ENCODE measurements at regions not wholly inside any gene's neighbourhood (a gene's known extent, or its start where the extent isn't known, plus 50 kb on each side); places are given as distances from the start of the nearest gene placed in this dataset.
A peak's percentile ranks its signal among the peaks of the same experiment; 100 is the strongest.

DNA sequence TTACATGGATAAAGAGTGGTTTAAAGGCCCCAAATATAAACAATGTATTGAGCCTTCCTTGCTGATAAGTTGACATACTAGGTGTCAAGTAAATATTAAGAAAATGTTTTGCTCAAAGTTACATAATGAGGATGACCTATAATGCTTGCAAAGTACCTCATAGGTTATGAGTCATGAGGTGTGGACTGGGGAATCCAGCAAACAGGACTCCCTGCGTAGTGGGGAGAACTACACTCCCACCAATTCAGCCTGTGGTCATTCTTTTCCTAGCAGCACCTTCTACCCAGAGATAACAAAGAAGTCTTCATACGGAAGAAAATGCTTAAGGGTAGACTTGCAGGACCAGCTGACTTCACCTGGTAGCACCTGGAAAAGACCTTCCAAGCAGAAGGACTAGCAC lies 418.9 kb upstream of the CPEB2 start:
- Histone ChIP-seq H3K23me2 (ENCODE audit: low read depth, low read length) (no peaks in the 10 kb centered on the region), H3K23ac (ENCODE audit: insufficient read length) (no peak overlapping the region), H3K14ac (ENCODE audit: insufficient read length) (no peak overlapping the region), H2BK12ac (ENCODE audit: low read depth, low read length) (no peak overlapping the region), H2BK15ac (ENCODE audit: low read length) (no peak overlapping the region), H3K4me2 (ENCODE audit: insufficient read depth in 1 of 2, low read depth in 2 of 2, low read length in 2 of 2) (no peak overlapping the region), H4K91ac (replicated peaks; ENCODE audit: insufficient read length, low read length) (no peak overlapping the region), H3K27me3 (replicated peaks in 1 of 4; ENCODE audit: control insufficient read depth in 3 of 4, extremely low read depth in 1 of 4, insufficient read depth in 3 of 4, low read length in 3 of 4) (no peaks in the 10 kb centered on the region), H3K4me3 (ENCODE audit: extremely low read depth in 1 of 4, insufficient read depth in 2 of 4, low read depth in 3 of 4, low read length in 4 of 4) (no peak overlapping the region), H3K27ac (ENCODE audit: low read depth, low read length) (no peak overlapping the region), H3K4ac (replicated peaks; ENCODE audit: insufficient read length, low read depth, low read length) (no peak overlapping the region), H2AK5ac (ENCODE audit: low read depth, low read length) (no peak overlapping the region), H3K4me1 (replicated peaks in 1 of 4; ENCODE audit: control insufficient read depth in 3 of 4, insufficient read depth in 4 of 4, low read length in 3 of 4) (no peaks in the 10 kb centered on the region), H2AFZ (ENCODE audit: low read length) (0 out of 2 replicates have a peak overlapping the region, but pooled peaks have one; percentile 8), H2BK20ac (ENCODE audit: low read length) (no peak overlapping the region), H3K9me3 (ENCODE audit: insufficient read depth in 2 of 2, low read depth in 1 of 2, low read length in 1 of 2) (no peaks in the 10 kb centered on the region), H4K5ac (ENCODE audit: insufficient read length, low read depth, low read length) (no peak overlapping the region), H4K8ac (ENCODE audit: extremely low read depth, insufficient read depth, low read length) (no peak overlapping the region), H3K79me2 (ENCODE audit: control insufficient read depth in 1 of 2, insufficient read depth in 2 of 2, low read length in 2 of 2) (no peaks in the 10 kb centered on the region), H2BK5ac (ENCODE audit: low read depth, low read length) (no peak overlapping the region), H3K36me3 (ENCODE audit: control insufficient read depth in 2 of 4, insufficient read depth in 4 of 4, low read length in 3 of 4) (no peaks in the 10 kb centered on the region), H3K56ac (replicated peaks; ENCODE audit: insufficient read length, low read depth, low read length) (no peak overlapping the region), H3K9ac (replicated peaks in 1 of 4; ENCODE audit: extremely low read depth in 1 of 4, low read depth in 3 of 4, low read length in 3 of 4) (no peak overlapping the region), H3K18ac (ENCODE audit: extremely low read depth, low read length) (no peak overlapping the region), H2BK120ac (replicated peaks; ENCODE audit: low read depth, low read length) (no peak overlapping the region), H4K20me1 (replicated peaks in 1 of 2; ENCODE audit: control insufficient read depth in 1 of 2, insufficient read depth in 2 of 2, low read length in 2 of 2) (no peaks in the 10 kb centered on the region), H3K79me1 (ENCODE audit: low read depth, low read length) (no peaks in the 10 kb centered on the region)
- 94% methylated on average over 2 of the region's 2 CpGs; no CpG with 5 or more reads in 1 of the 2 experiments for WGBS, 2 experiments (ENCODE audit: extremely low coverage in 1 of 2, insufficient coverage in 1 of 2, insufficient read length in 1 of 2, insufficient replicate concordance in 2 of 2, low coverage in 1 of 2, low lambda C conversion rate in 2 of 2, missing lambda C conversion rate in 1 of 2)
- DNase-seq (ENCODE audit: low read depth in 1 of 2, low spot score in 2 of 2) (no peak), FAIRE-seq (no peak)
- ChIA-PET CTCF (ENCODE audit: partially characterized antibody) (interaction anchor here (1.4 to 1.5 kb wide), 2 partner anchors 13 to 929 kb away, joined by 3 to 8 read pairs; no protein-coding TSS in a partner anchor), POLR2A (ENCODE audit: partially characterized antibody) (no interaction called here)
- TF ChIP-seq CBX8 (IDR thresholded peaks at IDR 0.05; ENCODE audit: borderline replicate concordance, low read depth, low read length) (no peak), KDM1A (IDR thresholded peaks at IDR 0.05; ENCODE audit: borderline replicate concordance, low read length) (no peak), TAF1 (IDR thresholded peaks at IDR 0.05; ENCODE audit: low read depth, low read length) (no peak), RNF2 (IDR thresholded peaks at IDR 0.05; ENCODE audit: borderline replicate concordance, low read depth, low read length, missing control alignments, poor library complexity, severe bottlenecking) (no peak)

All from H1 (cell line).